ENCODE measurements at regions not wholly inside any gene's neighbourhood (a gene's known extent, or its start where the extent isn't known, plus 50 kb on each side); places are given as distances from the start of the nearest gene placed in this dataset.
A peak's percentile ranks its signal among the peaks of the same experiment; 100 is the strongest.

- Histone ChIP-seq H3K9me3 (no peaks in the 10 kb centered on the region), H3K36me3 (replicated peaks in 1 of 2; ENCODE audit: control insufficient read depth in 1 of 2, insufficient read depth in 2 of 2, low read length in 1 of 2) (no peaks in the 10 kb centered on the region), H3K4me1 (ENCODE audit: control insufficient read depth in 1 of 2, insufficient read depth in 2 of 2, low read depth in 1 of 2, low read length in 1 of 2) (no peaks in the 10 kb centered on the region), H3F3A (replicated peaks; ENCODE audit: insufficient read depth) (no peaks in the 10 kb centered on the region), H3K27me3 (ENCODE audit: insufficient read depth) (no peaks in the 10 kb centered on the region), H3K27ac (ENCODE audit: low read depth in 2 of 2, low read length in 1 of 2) (no peak overlapping the region), H3K9ac (no peak overlapping the region), H3K79me2 (ENCODE audit: insufficient read depth) (no peaks in the 10 kb centered on the region), H3K9me2 (no peaks in the 10 kb centered on the region), H4K20me1 (ENCODE audit: insufficient read depth) (no peaks in the 10 kb centered on the region), H3K4me3 (ENCODE audit: low read depth in 2 of 2, low read length in 1 of 2) (no peak overlapping the region), H2AFZ (ENCODE audit: low read depth) (no peak overlapping the region), H3K4me2 (no peak overlapping the region)
- no peak for DNase-seq
- POLR2A ChIA-PET: no interaction called here
- CTCF ChIA-PET: no interaction called here
- TF ChIP-seq IRF3 (IDR thresholded peaks at IDR 0.05; ENCODE audit: low read depth, low read length) (no peak), TAF1 (IDR thresholded peaks at IDR 0.05; ENCODE audit: borderline replicate concordance, low read depth, low read length) (no peak), RXRA (IDR thresholded peaks at IDR 0.05; ENCODE audit: borderline replicate concordance, low read depth) (no peak), GATA2 (CRISPR knock-in tag; IDR thresholded peaks at IDR 0.05) (no peak), RAD21 (IDR thresholded peaks at IDR 0.05; ENCODE audit: low read length) (peak; percentile 18; the same call in 1 of the 2 replicates), MAX (IDR thresholded peaks at IDR 0.05; ENCODE audit: low read depth) (no peak), USF2 (IDR thresholded peaks at IDR 0.05; ENCODE audit: borderline replicate concordance, low read depth, low read length) (no peak)
- WGBS (ENCODE audit: low lambda C conversion rate): 29% methylated on average over 5 of the region's 5 CpGs
Measured at GRCh38 chr6:14584450-14584849, 466.9 kb downstream of the CD83 start.

GRCh38 chr6:14585689-14586088 is 468.1 kb downstream of the CD83 start:
- no peak for DNase-seq
- Histone ChIP-seq H3K4me1 (ENCODE audit: control insufficient read depth in 1 of 2, insufficient read depth in 2 of 2, low read depth in 1 of 2, low read length in 1 of 2) (no peaks in the 10 kb centered on the region), H3F3A (replicated peaks; ENCODE audit: insufficient read depth) (no peaks in the 10 kb centered on the region), H3K9me2 (no peaks in the 10 kb centered on the region), H4K20me1 (ENCODE audit: insufficient read depth) (no peaks in the 10 kb centered on the region), H3K9ac (no peak overlapping the region), H3K4me2 (no peak overlapping the region), H3K27ac (ENCODE audit: low read depth in 2 of 2, low read length in 1 of 2) (no peak overlapping the region), H3K36me3 (replicated peaks in 1 of 2; ENCODE audit: control insufficient read depth in 1 of 2, insufficient read depth in 2 of 2, low read length in 1 of 2) (no peaks in the 10 kb centered on the region), H2AFZ (ENCODE audit: low read depth) (no peak overlapping the region), H3K27me3 (ENCODE audit: insufficient read depth) (no peaks in the 10 kb centered on the region), H3K4me3 (ENCODE audit: low read depth in 2 of 2, low read length in 1 of 2) (no peak overlapping the region), H3K79me2 (ENCODE audit: insufficient read depth) (no peaks in the 10 kb centered on the region), H3K9me3 (no peaks in the 10 kb centered on the region)
- POLR2A ChIA-PET: no interaction called here
- WGBS (ENCODE audit: low lambda C conversion rate): no CpG with 5 or more reads among the region's 1 CpG
- TF ChIP-seq NFIC (IDR thresholded peaks at IDR 0.05; ENCODE audit: borderline replicate concordance) (no peak), CHD2 (IDR thresholded peaks at IDR 0.05; ENCODE audit: low read length, partially characterized antibody) (no peak), NRF1 (IDR thresholded peaks at IDR 0.05; ENCODE audit: low read depth, low read length) (no peak), TAF1 (IDR thresholded peaks at IDR 0.05; ENCODE audit: borderline replicate concordance, low read depth, low read length) (no peak), PBX3 (IDR thresholded peaks at IDR 0.05) (no peak), ELF1 (IDR thresholded peaks at IDR 0.05) (no peak), SMC3 (IDR thresholded peaks at IDR 0.05; ENCODE audit: low read depth, low read length) (no peak), FOXJ3 (CRISPR knock-in tag; IDR thresholded peaks at IDR 0.05) (no peak), TCF12 (IDR thresholded peaks at IDR 0.05) (no peak), MEF2A (IDR thresholded peaks at IDR 0.05; ENCODE audit: borderline replicate concordance, low read depth) (no peak), EP300 (IDR thresholded peaks at IDR 0.05; ENCODE audit: borderline replicate concordance in 1 of 2, low read depth in 1 of 2, low read length in 1 of 2) (no peak), GABPA (IDR thresholded peaks at IDR 0.05; ENCODE audit: low read depth) (no peak), POLR2AphosphoS5 (IDR thresholded peaks at IDR 0.05; ENCODE audit: low read depth, low read length) (no peak)
- CTCF ChIA-PET: no interaction called here

Measured in SK-N-SH (cell line).